Spleen (tissue), 11 donors: ENCODE measurements at regions not wholly inside any gene's neighbourhood (a gene's known extent, or its start where the extent isn't known, plus 50 kb on each side); places are given as distances from the start of the nearest gene placed in this dataset.

Experiments used
- DNase-seq: peaks from one replicate; pipeline ENCODE4 v3.0.0-alpha.2; 2020
- H3K27ac ChIP-seq, 8 donors: fragments of 200-600 bp; sonication (generic) in 7 of 8; 1 replicate in 4 of 8; 2 replicates in 4 of 8; pipeline versions ENCODE4 v1.5.0 to v1.8.0; 2016 to 2021; ENCODE audit warnings: inconsistent platforms in 4 of 8, mild to moderate bottlenecking in 4 of 8, moderate library complexity in 1 of 8
- H3K27me3 ChIP-seq, 7 donors: fragments of 200-600 bp; sonication (generic) in 6 of 7; replicated peaks in 1 of 7; 1 replicate in 4 of 7; 2 replicates in 3 of 7; pipeline versions ENCODE4 v1.5.0 to v1.8.0; 2016 to 2021; ENCODE audit warnings: inconsistent platforms in 3 of 7, mild to moderate bottlenecking in 1 of 7
- H3K36me3 ChIP-seq, 6 donors: fragments of 200-600 bp; sonication (generic) in 5 of 6; 1 replicate in 4 of 6; 2 replicates in 2 of 6; pipeline versions ENCODE4 v1.5.0 to v1.8.0; 2016 to 2021; ENCODE audit warnings: inconsistent platforms in 2 of 6
- H3K4me1 ChIP-seq, 6 donors: fragments of 200-600 bp; sonication (generic) in 5 of 6; 1 replicate in 3 of 6; 2 replicates in 3 of 6; pipeline versions ENCODE4 v1.5.0 to v1.8.0; 2016 to 2021; ENCODE audit warnings: inconsistent platforms in 3 of 6
- H3K4me3 ChIP-seq, 8 donors: fragments of 200-600 bp; sonication (generic) in 7 of 8; 1 replicate in 4 of 8; 2 replicates in 4 of 8; pipeline versions ENCODE4 v1.5.0 to v1.8.0; 2016 to 2021; ENCODE audit warnings: inconsistent platforms in 4 of 8, mild to moderate bottlenecking in 4 of 8, moderate library complexity in 2 of 8
- H3K9me3 ChIP-seq, 8 donors: fragments of 200-600 bp; sonication (generic) in 7 of 8; 1 replicate in 4 of 8; 2 replicates in 4 of 8; pipeline versions ENCODE4 v1.5.0 to v1.8.0; 2016 to 2021; ENCODE audit warnings: inconsistent platforms in 4 of 8
- POLR2A ChIP-seq, 3 donors: fragments of 450-650 bp; IDR thresholded peaks; one replicate each; pipeline ENCODE4 v1.5.1; 2017; ENCODE audit warnings: antibody characterized with exemption in 3 of 3, mild to moderate bottlenecking in 1 of 3
- POLR2AphosphoS5 ChIP-seq, 3 donors: sonication (generic); formaldehyde crosslinking; IDR thresholded peaks; one replicate each; pipeline ENCODE4 v1.5.1; 2017; ENCODE audit warnings: antibody characterized with exemption in 3 of 3
- WGBS, 5 donors: extraction: QIAGEN DNeasy Blood & Tissue Kit in 3 of 5; methylation state at CpG; one replicate each; pipeline versions ENCODE4 v1.1.5 to v1.1.7; 2013 to 2018; 5-methylcytosine and 5-hydroxymethylcytosine counted together
- intact Hi-C: fragments of 100-400 bp; cut with DNase I; formaldehyde crosslinking; loops from one replicate; pipeline ENCODE4 v1.15.0; 2023; ENCODE audit warnings: low total_unique reads
- TF ChIP-seq, protein P1 (sequence below), 11 experiments: fragments of 200-600 bp in 7 of 11; fragments of 450-650 bp in 4 of 11; sonication (generic) in 4 of 11; IDR thresholded peaks in 8 of 11; conservative IDR thresholded peaks in 3 of 11; 1 replicate in 7 of 11; 2 replicates in 4 of 11; pipeline versions ENCODE4 v1.4.0 to v1.8.0; 2016 to 2021; ENCODE audit warnings: antibody characterized with exemption in 11 of 11, inconsistent platforms in 4 of 11, mild to moderate bottlenecking in 1 of 11
- donor health status: healthy with polysubstance abuse.
- donor health status: DM: no; HTN: no; CAD: no; lungs with moderate emphysema.
- donor health status: DM: no; HTN: no; CAD: no.
- donor health status: Bipolar disorder and iron deficiency.
- donor health status: healthy.
- donor health status: DM: no; HTN: no; CAD: no.
- donor health status: DM: yes; HTN: yes; CAD: no.

DNA sequence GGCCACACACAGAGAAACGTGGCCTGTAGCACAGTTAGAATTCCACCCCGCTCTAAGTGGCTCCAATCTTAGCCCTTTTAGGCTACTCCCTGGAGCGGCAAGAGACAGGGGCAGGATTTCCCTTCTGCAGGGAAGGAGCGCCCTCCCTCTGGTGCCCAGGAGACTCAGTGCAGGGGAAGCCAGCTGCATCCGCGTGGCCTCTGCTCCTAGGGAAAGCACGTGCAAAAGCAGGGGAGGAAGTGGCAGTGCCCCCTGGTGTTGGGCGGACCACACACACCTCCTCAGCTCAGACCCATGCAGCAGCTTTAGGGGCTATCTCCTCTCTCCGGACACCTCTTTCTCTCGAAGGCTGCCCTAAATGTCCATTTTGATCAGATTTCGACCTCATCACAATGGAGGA lies 50.0 kb downstream of the SPRING1 start:
- Histone ChIP-seq H3K4me1 (peaks cover 0 to 16% (median 5%) of the 10 kb centered on the region in 6 donors), H3K4me3 (peak overlapping the region in 1 of 8 donors; percentile 8), H3K9me3 (no peaks in the 10 kb centered on the region), H3K36me3 (no peaks in the 10 kb centered on the region), H3K27me3 (peaks cover 0 to 31% (median 1%) of the 10 kb centered on the region in 7 donors), H3K27ac (no peak overlapping the region)
- TF ChIP-seq, protein P1, sequence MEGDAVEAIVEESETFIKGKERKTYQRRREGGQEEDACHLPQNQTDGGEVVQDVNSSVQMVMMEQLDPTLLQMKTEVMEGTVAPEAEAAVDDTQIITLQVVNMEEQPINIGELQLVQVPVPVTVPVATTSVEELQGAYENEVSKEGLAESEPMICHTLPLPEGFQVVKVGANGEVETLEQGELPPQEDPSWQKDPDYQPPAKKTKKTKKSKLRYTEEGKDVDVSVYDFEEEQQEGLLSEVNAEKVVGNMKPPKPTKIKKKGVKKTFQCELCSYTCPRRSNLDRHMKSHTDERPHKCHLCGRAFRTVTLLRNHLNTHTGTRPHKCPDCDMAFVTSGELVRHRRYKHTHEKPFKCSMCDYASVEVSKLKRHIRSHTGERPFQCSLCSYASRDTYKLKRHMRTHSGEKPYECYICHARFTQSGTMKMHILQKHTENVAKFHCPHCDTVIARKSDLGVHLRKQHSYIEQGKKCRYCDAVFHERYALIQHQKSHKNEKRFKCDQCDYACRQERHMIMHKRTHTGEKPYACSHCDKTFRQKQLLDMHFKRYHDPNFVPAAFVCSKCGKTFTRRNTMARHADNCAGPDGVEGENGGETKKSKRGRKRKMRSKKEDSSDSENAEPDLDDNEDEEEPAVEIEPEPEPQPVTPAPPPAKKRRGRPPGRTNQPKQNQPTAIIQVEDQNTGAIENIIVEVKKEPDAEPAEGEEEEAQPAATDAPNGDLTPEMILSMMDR (IDR thresholded peaks at IDR 0.05 in 8 of 11, conservative IDR thresholded peaks at IDR 0.05 in 3 of 11): peak in 9 of 11 experiments; percentile 23 to 69 (median 54)
- TF ChIP-seq POLR2A (IDR thresholded peaks at IDR 0.05): no peak
- TF ChIP-seq POLR2AphosphoS5 (IDR thresholded peaks at IDR 0.05): peak; percentile 41 to 62 (median 60)
- DNase-seq: peak; percentile 86
- 47 to 67% (median 53%) methylated on average over 7 to 11 of the region's 11 CpGs for WGBS, 5 donors
- intact Hi-C loops: no loop called here

DNA sequence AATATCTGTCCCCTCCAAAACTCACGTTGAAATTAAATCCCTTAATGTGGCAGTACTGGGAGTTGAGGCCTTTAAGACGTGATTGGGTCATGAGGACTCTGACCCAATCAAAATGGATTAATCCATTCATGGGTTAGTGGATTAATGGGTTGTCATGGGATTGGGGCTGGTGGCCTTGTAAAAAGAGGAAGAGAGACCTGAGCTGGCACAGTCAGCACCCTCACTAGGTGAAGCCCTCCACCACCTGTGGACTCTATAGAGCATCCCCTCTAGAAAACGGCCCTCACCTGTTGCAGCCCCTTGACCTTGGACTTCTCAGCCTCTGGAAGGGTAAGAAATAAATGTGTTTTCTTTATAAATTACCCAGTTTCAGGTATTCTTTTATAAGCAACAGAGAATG lies 53.0 kb downstream of the SPRING1 start:
- Histone ChIP-seq H3K4me1 (peaks cover 0 to 6% (median 0%) of the 10 kb centered on the region in 6 donors), H3K27ac (no peak overlapping the region), H3K36me3 (no peaks in the 10 kb centered on the region), H3K9me3 (no peaks in the 10 kb centered on the region), H3K27me3 (peaks cover 0 to 2% (median 0%) of the 10 kb centered on the region in 7 donors), H3K4me3 (no peak overlapping the region)
- TF ChIP-seq, protein P1 (IDR thresholded peaks at IDR 0.05 in 8 of 11, conservative IDR thresholded peaks at IDR 0.05 in 3 of 11): no peak
- TF ChIP-seq POLR2AphosphoS5 (IDR thresholded peaks at IDR 0.05): no peak
- TF ChIP-seq POLR2A (IDR thresholded peaks at IDR 0.05): no peak
- 76 to 88% (median 81%) methylated on average over 3 of the region's 3 CpGs for WGBS, 5 donors
- intact Hi-C loops: no loop called here
- no peak for DNase-seq

DNA sequence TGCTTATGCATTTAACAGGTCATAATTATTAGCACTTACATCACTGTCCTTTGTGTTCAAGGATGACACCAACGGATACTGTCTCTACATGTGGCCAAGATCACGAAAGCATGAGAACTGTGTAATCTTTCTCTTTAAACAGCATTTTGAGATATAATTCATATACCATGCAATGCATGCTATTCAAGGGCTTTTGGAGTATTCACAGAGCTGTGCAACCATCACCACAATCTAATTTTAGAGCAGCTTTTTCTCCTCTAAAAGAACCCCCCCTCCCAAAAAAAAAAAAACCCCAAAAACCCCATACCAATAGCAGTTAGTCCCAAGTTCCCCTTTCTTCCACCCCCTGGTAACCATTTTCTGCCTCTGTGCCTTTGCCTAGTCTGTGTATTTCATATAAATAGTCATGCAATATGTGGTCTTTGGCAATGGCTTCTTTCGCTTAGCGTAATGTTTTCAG lies 60.6 kb downstream of the SPRING1 start:
- intact Hi-C loops: loop anchor here (10.0 kb wide), 1 partner anchor 402 kb away; the partner anchor contains the start of gene MED13L
- 25 to 31% (median 28%) methylated on average over 4 of the region's 4 CpGs for WGBS, 5 donors
- no peaks in the 10 kb centered on the region for H3K9me3 ChIP-seq
- DNase-seq: no peak
- no peaks in the 10 kb centered on the region for H3K27me3 ChIP-seq
- no peaks in the 10 kb centered on the region for H3K36me3 ChIP-seq
- peaks cover 24 to 62% (median 42%) of the 10 kb centered on the region in 6 donors for H3K4me1 ChIP-seq
- peak overlapping the region in 3 of 8 donors; percentile 14 to 39 (median 15) for H3K27ac ChIP-seq
- no peak overlapping the region for H3K4me3 ChIP-seq
- TF ChIP-seq POLR2AphosphoS5 (IDR thresholded peaks at IDR 0.05) (no peak), POLR2A (IDR thresholded peaks at IDR 0.05) (no peak)
- TF ChIP-seq, protein P1 (IDR thresholded peaks at IDR 0.05 in 8 of 11, conservative IDR thresholded peaks at IDR 0.05 in 3 of 11): no peak

DNA sequence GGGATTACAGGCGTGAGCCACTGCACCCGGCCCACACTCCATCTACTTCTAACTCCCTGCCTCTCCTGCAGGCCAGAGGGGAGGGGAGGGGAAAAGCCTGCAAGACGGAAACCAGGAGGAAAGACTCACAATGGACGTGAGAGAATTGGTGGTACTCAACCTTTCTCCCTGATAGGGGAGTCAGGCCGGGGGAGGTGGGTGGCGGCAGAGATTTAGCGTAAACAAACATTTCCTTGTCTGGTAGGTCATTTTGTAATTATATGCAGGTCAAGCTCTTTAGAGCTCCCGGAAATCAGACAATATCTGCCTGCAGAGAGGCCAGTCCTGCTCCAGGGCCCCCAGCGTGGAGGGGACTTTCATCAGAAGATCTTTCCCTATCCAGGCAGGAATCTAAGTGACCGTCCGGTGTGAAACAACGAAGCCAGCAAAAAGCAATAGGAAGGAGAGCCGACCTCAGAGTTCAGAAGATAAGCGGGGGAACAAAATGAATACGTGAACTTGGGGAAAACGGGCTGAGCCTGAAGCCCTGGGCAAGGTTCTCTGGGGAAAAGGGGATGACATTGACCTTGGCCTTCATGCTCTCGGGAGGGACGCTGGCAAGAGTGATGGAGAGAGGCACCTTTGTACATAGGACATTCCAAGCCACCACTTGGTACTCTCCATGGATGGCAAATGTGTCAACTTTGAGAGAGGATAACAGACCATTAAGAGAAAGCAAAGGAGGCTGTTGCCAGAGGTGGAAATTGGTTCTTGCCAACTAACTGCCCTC lies 62.3 kb downstream of the SPRING1 start:
- Histone ChIP-seq H3K27me3 (no peaks in the 10 kb centered on the region), H3K4me3 (no peak overlapping the region), H3K36me3 (no peaks in the 10 kb centered on the region), H3K4me1 (peaks cover 24 to 67% (median 42%) of the 10 kb centered on the region in 6 donors), H3K27ac (peak overlapping the region in 5 of 8 donors; percentile 15 to 39 (median 26)), H3K9me3 (no peaks in the 10 kb centered on the region)
- TF ChIP-seq, protein P1 (IDR thresholded peaks at IDR 0.05 in 8 of 11, conservative IDR thresholded peaks at IDR 0.05 in 3 of 11): no peak
- peak in 1 of 3 donors; percentile 29 for TF ChIP-seq POLR2AphosphoS5 (IDR thresholded peaks at IDR 0.05)
- TF ChIP-seq POLR2A (IDR thresholded peaks at IDR 0.05): no peak
- DNase-seq: no peak
- intact Hi-C loops: loop anchor here (10.0 kb wide), 1 partner anchor 401 kb away; the partner anchor contains the start of gene MED13L
- 64 to 69% (median 68%) methylated on average over 18 of the region's 18 CpGs for WGBS, 5 donors
